GM21526 (cell line): ENCODE measurements at regions not wholly inside any gene's neighbourhood (a gene's known extent, or its start where the extent isn't known, plus 50 kb on each side); places are given as distances from the start of the nearest gene placed in this dataset.

Experiments
- ATAC-seq: cut with Tn5 transposase; IDR thresholded peaks from one replicate; pipeline ENCODE4 v1.9.1; 2021; ENCODE audit warnings: moderate library complexity; ENCODE audit not compliant: unreplicated experiment, low FRiP score

GRCh38 chr7:3191548-3191947, 109.5 kb upstream of the SDK1 start:
- no peak for ATAC-seq

DNA sequence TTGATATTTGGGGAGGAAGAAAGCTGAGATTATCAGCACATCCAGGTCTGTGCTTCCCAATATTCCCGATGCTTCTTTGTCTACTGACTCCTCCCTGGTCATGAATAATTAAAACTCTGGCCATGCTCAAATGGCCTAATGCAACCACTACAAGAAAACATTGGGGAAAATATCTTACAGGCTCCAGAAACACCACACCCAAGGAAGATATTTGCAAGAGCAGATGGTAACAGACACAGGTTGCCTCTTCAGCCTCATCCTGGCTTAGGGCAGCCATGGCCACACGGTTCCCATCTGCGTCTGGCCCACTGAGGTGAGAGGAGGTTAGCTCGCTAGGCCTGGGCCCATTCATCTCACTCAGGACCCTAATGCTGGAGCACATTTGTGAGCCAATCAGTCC, 108.4 kb upstream of the SDK1 start:
- ATAC-seq: no peak

DNA sequence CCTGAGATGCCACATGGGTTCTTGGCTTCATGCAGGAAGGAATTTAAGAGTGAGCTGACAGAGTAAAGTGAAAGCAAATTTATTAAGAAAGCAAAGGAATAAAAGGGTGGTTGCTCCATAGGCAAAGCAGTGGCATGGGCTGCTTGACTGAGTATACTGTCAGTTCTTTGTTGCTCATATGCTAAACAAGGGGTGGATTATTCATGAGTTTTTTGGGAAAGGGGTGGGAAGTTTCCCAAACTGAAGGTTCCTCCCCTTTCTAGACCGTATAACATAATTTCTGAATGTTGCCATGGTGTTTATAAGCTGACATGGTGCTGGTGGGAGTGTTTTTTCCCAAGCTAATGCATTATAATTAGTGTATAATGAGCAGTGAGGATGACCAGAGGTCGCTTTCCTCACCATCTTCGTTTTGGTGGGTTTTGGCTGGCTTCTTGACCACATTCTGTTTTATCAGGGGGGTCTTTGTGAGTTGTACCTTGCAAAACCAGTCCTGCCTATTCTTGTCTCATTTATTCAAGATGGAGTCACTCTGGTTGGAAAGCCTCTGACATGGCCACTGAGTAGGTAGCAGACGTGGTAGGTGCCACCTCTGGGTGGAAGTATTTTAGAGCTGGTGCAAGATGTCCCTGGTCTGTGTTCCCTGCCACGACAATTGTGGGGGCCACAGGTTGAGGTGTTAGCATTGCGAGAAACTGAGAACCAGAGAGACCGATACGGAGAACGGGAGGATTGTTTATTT, 107.5 kb upstream of the SDK1 start:
- ATAC-seq: no peak

DNA sequence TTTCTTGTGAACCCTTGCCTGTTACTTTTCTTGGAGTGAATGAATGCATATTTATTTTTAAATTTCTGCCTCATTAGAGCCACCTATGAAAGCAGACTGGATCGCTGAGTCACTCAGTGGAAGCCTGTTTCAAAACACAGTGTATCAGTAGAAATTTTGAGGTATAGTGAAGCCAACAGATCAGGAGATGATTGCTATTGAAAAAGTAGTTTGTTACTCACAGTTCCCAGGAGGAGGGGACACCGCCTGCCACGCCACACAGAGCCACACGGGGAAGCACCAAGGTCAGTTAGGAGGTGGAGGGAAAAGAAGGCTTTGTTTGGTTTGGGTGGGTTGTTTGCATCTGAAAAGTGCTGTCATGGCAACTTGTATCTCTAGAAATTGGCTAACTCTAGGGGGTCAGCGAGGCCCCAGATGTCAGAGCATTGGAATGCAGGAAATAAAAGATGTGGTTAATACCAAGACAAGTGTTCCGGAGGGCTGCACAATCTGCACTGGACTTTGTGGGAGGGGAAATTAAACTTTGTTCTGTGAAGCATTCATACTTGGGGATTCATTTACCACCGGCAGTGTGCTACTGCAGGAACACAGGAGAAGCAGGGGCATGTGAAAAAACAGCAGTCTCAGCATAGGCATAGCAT, 106.4 kb upstream of the SDK1 start:
- ATAC-seq: no peak

DNA sequence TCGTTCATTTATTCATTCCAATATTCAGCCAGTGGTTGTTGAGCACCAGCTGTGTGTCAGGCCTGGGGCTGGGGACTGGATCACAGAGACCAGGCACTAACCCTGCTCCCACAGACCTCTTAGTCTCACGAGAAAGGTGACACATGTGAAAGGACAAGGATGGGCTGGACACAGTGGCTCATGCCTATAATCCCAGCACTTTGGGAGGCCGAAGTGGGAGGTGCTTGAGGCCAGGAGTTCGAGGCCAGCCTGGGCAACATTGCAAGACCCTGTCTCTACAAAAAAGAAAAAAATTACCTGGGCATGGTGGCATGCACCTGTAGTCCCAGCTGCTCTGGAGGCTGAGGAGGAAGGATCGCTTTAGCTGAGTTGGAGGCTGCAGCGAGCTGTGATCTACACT, 105.9 kb upstream of the SDK1 start:
- no peak for ATAC-seq

DNA sequence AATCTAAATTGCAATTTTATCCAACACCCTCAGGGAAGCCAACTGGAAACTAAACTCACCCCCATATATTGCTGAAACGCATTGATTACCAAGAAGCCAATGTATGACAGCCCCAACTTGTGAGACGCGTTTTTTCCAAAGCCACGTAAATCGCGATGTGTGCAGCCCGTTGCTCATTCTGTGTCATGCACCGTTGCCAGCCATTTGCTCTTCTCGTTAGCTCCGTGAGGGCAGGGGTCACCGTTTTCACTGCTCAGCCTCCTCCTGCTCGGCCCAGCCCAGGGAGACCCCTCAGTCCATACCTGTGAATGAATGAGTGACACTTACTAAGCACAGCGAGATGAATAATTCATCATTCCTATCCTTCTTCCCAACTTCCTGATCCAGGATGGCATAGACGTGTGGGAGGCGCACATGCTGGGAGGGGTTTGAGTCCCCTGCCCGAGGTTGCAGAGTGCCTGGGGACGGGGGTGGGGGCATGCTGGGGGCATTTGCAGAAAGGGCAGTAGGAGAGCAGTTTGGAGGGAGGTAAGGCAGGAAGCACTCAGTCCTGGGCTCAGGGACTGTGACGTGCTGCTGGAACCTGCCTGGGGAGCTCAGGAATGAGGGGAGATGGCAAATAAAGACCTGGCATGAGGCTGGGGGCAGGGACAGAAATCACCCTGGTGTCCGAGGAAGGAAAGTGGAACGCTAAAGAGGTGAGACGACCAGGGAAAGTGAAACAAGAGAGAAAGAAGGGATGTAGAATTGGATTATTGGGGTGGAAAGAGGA, 104.2 kb upstream of the SDK1 start:
- ATAC-seq: no peak

DNA sequence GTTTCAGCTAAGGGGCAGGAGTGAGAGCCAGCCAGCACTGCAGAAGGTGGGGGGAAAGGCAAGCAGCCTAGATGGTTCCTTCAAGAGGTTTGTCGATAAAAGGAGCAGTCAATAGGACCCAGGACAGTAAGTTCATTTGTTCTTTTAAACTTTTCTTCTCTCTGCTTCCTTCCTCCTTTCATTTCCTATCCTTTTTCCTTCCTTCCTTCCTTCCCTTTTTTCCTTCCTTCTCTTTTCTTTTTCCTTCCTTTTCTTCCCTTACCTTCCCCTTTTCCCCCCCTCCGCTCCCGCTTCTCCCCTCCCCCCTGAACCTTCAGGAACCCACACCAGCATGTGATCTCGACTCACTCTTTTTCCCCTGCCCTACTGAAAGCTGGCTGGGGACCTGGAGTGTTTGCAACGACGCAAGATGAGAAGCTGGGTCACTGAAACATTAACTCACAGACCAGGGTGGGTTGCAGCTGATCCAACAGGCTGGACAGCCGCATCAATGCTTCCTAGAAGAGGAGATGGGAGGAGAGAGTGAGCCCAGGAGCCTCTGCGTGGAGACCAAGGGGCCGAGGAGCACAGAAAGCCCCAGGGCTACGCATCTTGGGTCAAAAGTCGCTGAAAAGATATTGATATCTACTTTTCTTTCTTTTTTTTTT, 103.4 kb upstream of the SDK1 start:
- ATAC-seq: no peak

- ATAC-seq: no peak
These were observed 102.7 kb upstream of the SDK1 start for GRCh38 chr7:3198316-3198715.

- ATAC-seq: no peak
These were observed 100.5 kb upstream of the SDK1 start for GRCh38 chr7:3200504-3200903.

GRCh38 chr7:3201306-3201705, 99.7 kb upstream of the SDK1 start:
- ATAC-seq: no peak

DNA sequence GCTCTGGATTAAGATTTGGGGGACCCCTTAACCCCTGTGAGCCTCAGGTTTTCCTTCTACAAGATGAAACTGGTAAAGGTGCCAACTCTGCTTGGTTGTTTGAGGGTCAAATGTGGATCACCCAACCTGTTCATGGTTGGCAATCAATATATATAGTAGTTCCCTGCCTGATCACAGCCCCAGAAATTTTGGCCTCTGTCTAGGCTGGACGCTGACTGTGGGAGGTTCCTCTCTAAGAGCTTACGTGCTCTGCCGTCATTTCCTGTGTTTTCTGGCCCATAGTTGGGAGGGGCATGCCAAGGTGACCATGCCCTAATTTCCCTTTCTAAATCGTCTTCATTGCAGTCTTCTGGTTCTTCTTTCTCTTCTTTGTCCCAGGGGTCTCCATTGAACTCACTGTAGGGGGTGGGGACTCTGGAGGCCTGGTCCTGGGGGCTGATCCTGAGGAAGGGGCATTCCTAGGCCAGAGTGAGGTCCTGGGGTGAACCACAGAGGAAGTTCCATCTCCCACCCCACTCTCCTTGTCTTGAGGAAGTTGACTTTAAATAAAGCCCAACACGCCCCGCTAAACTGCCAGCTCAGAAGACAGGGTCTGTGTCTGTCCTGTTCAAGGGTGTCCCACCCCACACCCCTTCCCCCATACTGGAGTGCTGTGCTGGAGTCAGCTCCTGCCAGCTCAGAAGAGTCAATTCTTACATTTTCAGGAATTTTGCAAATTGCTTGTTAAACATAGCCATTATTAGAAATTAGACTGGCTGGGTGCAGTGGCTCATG, 98.9 kb upstream of the SDK1 start:
- ATAC-seq: no peak

DNA sequence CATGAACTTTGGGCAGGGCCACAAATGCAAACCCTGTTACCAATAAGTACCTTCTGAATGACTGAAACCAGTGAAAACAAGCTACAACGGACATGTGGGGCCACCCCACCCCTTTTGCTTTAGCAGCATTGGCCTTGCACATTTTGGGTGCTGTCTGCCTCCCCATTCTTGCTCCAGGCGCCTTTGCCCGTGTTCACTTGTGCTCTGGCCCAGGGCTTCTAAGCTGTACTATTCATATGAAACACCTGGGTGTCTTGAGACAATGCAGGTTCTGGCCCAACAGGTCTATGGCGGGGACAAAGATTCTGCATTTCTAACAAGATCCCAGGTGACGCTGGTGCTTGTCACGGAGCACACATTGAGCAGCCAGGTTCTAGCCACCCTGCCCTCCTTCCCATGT, 96.5 kb upstream of the SDK1 start:
- ATAC-seq: no peak

- ATAC-seq: no peak
These were observed 95.0 kb upstream of the SDK1 start for GRCh38 chr7:3206101-3206500.

DNA sequence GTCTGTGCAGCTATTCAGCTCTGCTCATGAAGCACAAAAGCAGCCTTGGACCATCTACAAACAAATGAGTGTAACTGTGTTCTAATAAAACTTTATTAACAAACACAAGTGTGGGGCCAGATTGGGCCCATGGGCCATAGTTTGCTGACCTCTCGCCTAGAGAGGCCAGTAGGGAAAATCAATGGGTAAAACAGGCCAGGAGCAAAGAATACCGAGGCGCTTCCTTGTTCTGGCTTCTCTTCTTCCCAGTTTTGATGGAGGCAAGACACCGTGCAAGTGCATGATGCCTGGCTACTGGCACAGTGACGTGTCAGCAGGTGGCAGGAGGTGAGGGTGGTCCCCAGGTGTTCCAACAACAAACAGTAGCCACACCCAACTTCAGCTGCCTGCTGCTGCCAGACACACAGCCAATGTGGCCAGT, 94.3 kb upstream of the SDK1 start:
- no peak for ATAC-seq

DNA sequence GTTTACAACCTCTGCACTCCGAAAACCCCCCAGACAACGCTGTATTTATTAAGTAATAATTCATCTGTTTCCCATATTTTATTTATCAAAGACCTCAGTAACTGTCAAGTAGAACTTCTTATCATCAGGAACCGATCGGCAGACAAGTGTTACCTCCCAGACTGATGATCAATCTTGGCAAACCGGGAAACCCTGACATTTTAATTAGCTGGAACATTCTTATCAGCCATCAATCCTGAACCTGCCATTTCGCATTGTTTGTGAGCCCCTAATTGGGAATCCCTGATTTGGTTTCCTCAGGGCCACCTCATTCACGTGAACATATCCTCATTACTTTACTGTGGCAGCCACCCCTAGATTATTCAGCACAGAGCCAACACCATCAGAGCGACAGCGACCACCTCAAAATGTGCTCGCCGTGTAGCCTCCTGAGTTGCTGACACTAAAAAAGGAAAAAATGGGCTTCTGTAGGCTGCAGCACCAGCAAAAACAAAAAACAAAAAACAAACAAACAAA, 93.6 kb upstream of the SDK1 start:
- no peak for ATAC-seq

- ATAC-seq: no peak
These were observed 90.5 kb upstream of the SDK1 start for GRCh38 chr7:3210531-3210930.

- ATAC-seq: no peak
These were observed 87.0 kb upstream of the SDK1 start for GRCh38 chr7:3214090-3214413.

DNA sequence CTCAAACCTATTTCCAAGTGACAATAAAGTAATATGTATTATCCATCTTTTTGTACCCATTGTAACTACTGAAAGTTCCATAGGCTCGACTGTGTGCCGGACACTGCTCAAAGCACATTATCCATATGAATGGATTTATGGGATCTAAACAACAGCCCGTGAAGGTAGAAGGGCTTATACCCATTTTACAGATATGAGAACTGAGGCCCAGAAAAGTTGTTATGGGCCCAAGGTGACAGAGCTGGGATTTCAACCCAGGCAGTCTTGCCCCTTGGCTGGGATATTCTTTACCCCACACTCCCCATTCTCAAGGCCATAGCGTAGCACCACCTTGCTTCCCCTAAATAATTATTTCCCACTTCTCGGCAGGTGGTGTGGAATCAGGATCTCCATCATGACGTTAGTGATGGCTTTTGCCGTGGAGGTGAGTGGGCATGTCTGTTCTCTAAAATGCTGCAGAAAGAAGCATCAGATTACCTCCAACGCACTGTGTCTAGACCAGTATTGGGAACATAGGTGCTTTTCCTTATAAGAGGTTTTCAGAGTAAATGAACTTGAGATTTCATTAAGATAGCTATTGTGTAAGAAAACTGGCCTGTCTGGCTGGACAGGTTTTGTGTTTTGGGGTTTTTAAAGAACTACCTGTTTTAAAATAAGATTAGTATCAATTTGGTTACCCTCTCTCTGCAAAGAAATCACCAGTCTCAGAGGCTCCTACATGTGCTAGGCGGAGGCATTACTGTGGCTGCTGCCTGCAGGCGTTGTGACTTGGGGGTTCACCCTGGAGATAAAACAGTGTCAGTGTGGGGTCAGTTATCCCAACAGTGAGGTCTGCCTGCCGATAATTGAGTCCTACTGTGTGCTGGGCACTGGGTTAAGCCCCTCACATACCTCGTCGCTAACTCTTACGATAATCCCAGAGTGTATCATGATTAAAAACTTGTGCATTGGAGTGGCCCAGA, 85.1 kb upstream of the SDK1 start:
- no peak for ATAC-seq

DNA sequence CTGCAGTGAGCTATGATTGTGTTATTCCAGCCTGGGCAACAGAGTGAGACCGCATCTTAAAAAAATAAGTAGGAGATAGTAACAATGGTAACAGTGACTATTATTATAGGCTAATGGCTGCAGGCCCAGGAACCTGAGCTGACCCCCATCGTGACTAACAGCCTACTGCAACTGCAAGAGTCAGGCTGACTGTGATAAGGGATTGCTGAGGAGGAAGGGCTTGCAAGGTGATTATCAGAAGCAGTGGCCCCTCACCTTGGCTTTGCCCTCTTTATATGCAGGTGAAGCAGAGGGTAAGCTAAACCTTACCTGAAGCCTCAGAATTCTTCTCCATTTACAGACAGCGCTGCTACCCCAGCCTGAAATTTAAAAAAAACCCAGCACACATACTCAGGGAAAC, 83.9 kb upstream of the SDK1 start:
- no peak for ATAC-seq
